K562 (cell line): ENCODE measurements at regions not wholly inside any gene's neighbourhood (a gene's known extent, or its start where the extent isn't known, plus 50 kb on each side); places are given as distances from the start of the nearest gene placed in this dataset.

Experiments
- ATAC-seq: fragments of 200-7000 bp; cut with Tn5 transposase; 3 replicates; pipeline ENCODE4 v1.9.1; 2020; ENCODE audit warnings: moderate library complexity
- BruUV-seq: library from RNA; stranded (reverse); fragments of 400-500 nt; replicated peaks from 2 replicates; lab custom pipeline; 2021; lab: Mats Ljungman, UMichigan
- CTCF ChIA-PET: fragments of 300-600 bp; formaldehyde crosslinking; extraction: SDS; loops from one replicate; lab custom pipeline; 2021; ENCODE audit warnings: low intra/inter-chr PET ratio; lab: Yijun Ruan, JAX
- POLR2A ChIA-PET: fragments of 300-600, 350-650 bp; sonication (Branson Sonifier 250); formaldehyde crosslinking; extraction: SDS; loops from one replicate; lab custom pipeline; 2021; ENCODE audit warnings: antibody characterized with exemption, inconsistent platforms; lab: Yijun Ruan, JAX
- DNase-seq, 4 experiments: peaks; one replicate each; pipeline versions ENCODE4 v3.0.0 to v3.0.0-alpha.2; 2011 to 2018; ENCODE audit warnings: low spot score in 3 of 4, mixed read lengths in 3 of 4; ENCODE audit errors: extremely low read depth in 1 of 4
- FAIRE-seq: peaks from 2 replicates; lab custom pipeline; 2011; peaks lifted over from hg19 to GRCh38; lab: Jason Lieb, UNC
- H2AFZ ChIP-seq: 2 replicates; pipeline ENCODE4 v1.6.0; 2011; ENCODE audit warnings: low read depth, low read length, control low read depth, inconsistent platforms
- H3K27ac ChIP-seq: fragments of 200-600 bp; 3 replicates; pipeline ENCODE4 v1.8.0; 2011; ENCODE audit warnings: low read depth, mild to moderate bottlenecking, control low read depth, inconsistent platforms, low read length, moderate library complexity, mixed read lengths; ENCODE audit errors: extremely low read depth
- H3K27me3 ChIP-seq, 2 experiments: fragments of 300-600 bp in 1 of 2; 2 replicates in 1 of 2; 3 replicates in 1 of 2; pipeline versions ENCODE4 v1.6.0 to v1.8.0; 2011; ENCODE audit warnings: inconsistent platforms in 2 of 2, low read length in 2 of 2, mild to moderate bottlenecking in 1 of 2, mixed read lengths in 1 of 2, moderate library complexity in 1 of 2; ENCODE audit not compliant: control insufficient read depth in 2 of 2, insufficient read depth in 2 of 2
- H3K36me3 ChIP-seq: fragments of 300-600 bp; 3 replicates; pipeline ENCODE4 v1.8.0; 2011; ENCODE audit warnings: mild to moderate bottlenecking, low read length, inconsistent platforms; ENCODE audit not compliant: control insufficient read depth, insufficient read depth
- H3K4me1 ChIP-seq, 2 experiments: fragments of 200-600 bp in 1 of 2; replicated peaks in 1 of 2; 2 replicates in 1 of 2; 3 replicates in 1 of 2; pipeline versions ENCODE4 v1.5.1 to v1.8.0; 2011; ENCODE audit warnings: inconsistent platforms in 2 of 2, low read length in 2 of 2, mild to moderate bottlenecking in 1 of 2, mixed read lengths in 1 of 2, moderate library complexity in 1 of 2; ENCODE audit not compliant: control insufficient read depth in 2 of 2, insufficient read depth in 2 of 2
- H3K4me2 ChIP-seq: 2 replicates; pipeline ENCODE4 v1.6.1; 2011; ENCODE audit warnings: low read length, control low read depth, inconsistent platforms, mixed read lengths; ENCODE audit not compliant: insufficient read depth
- H3K4me3 ChIP-seq: fragments of 200-600 bp; sonication (generic), shearing (Covaris generic); 2 replicates; pipeline ENCODE4 v1.5.1; 2016; ENCODE audit warnings: control low read depth, inconsistent platforms
- H3K79me2 ChIP-seq: fragments of 200-600 bp; 3 replicates; pipeline ENCODE4 v1.8.0; 2011; ENCODE audit warnings: low read length, inconsistent platforms; ENCODE audit not compliant: control insufficient read depth, insufficient read depth
- H3K9ac ChIP-seq, 2 experiments: 2 replicates each; pipeline versions ENCODE4 v1.6.0 to v1.6.1; 2011; ENCODE audit warnings: low read depth in 2 of 2, low read length in 2 of 2, control low read depth in 1 of 2, inconsistent platforms in 1 of 2, mild to moderate bottlenecking in 1 of 2, mixed read lengths in 1 of 2; ENCODE audit not compliant: insufficient read depth in 1 of 2
- H3K9me1 ChIP-seq: one replicate; pipeline ENCODE4 v1.6.0; 2011; ENCODE audit warnings: inconsistent platforms, mild to moderate bottlenecking, low read length, moderate library complexity; ENCODE audit not compliant: control insufficient read depth, insufficient read depth
- H3K9me3 ChIP-seq: replicated peaks from 2 replicates; pipeline ENCODE4 v1.5.1; 2011; ENCODE audit warnings: low read depth, low read length, inconsistent platforms; ENCODE audit not compliant: control insufficient read depth, insufficient read depth
- H4K20me1 ChIP-seq: replicated peaks from 2 replicates; pipeline ENCODE4 v1.6.1; 2011; ENCODE audit warnings: low read length, inconsistent platforms, mixed read lengths; ENCODE audit not compliant: control insufficient read depth, insufficient read depth
- CBX1 ChIP-seq: sonication (generic); IDR thresholded peaks from 2 replicates; pipeline ENCODE4 v1.6.1; 2016; ENCODE audit warnings: antibody characterized with exemption, low read depth, mild to moderate bottlenecking
- NKRF ChIP-seq: fragments of 450-650 bp; IDR thresholded peaks from 2 replicates; pipeline ENCODE4 v1.6.1; 2016; ENCODE audit warnings: borderline replicate concordance
- PKNOX1 ChIP-seq: fragments of 450-650 bp; IDR thresholded peaks from 2 replicates; pipeline ENCODE4 v1.6.1; 2016
- TAF1 ChIP-seq: IDR thresholded peaks from 2 replicates; pipeline ENCODE4 v1.6.1; 2011; ENCODE audit warnings: mild to moderate bottlenecking, low read length, moderate library complexity; ENCODE audit not compliant: insufficient read depth, control insufficient read depth, severe bottlenecking; ENCODE audit errors: extremely low read depth
- ZBED1 ChIP-seq: IDR thresholded peaks from 2 replicates; pipeline ENCODE4 v1.6.1; 2014
- ZNF184 ChIP-seq: sonication (generic); formaldehyde crosslinking; IDR thresholded peaks from 2 replicates; pipeline ENCODE4 v1.5.0; 2020; ENCODE audit warnings: missing genetic modification reagents
- ZNF253 ChIP-seq: fragments of 250-450 bp; sonication (Bioruptor Pico); conservative IDR thresholded peaks from 2 replicates; pipeline ENCODE4 v1.6.1; 2021; ENCODE audit warnings: mild to moderate bottlenecking
- WGBS: fragments of 100-300 bp; shearing (Covaris generic); methylation state at CpG from one replicate; pipeline ENCODE4 v1.1.6; 2016; ENCODE audit warnings: low coverage, mixed read lengths; ENCODE audit not compliant: insufficient coverage; ENCODE audit errors: missing lambda C conversion rate; 5-methylcytosine and 5-hydroxymethylcytosine counted together
- in situ Hi-C: fragments of 300-500 bp; cut with MboI; formaldehyde crosslinking; loops from 4 replicates; pipeline ENCODE4 v1.15.0; 2018; ENCODE audit warnings: inconsistent platforms, mixed read lengths
- intact Hi-C: fragments of 100-400 bp; cut with micrococcal nuclease; formaldehyde crosslinking; loops from 2 replicates; pipeline ENCODE4 v1.14.2; 2022

- Histone ChIP-seq H3K27ac (no peak overlapping the region), H3K4me1 (no peaks in the 10 kb centered on the region), H3K9me1 (no peaks in the 10 kb centered on the region), H3K9me3 (no peaks in the 10 kb centered on the region), H3K4me3 (no peak overlapping the region), H3K9ac (no peak overlapping the region), H4K20me1 (no peaks in the 10 kb centered on the region), H3K36me3 (no peaks in the 10 kb centered on the region), H3K79me2 (no peaks in the 10 kb centered on the region), H3K4me2 (no peak overlapping the region), H2AFZ (no peak overlapping the region), H3K27me3 (no peaks in the 10 kb centered on the region)
- intact Hi-C loops (no loop called here), in situ Hi-C loops (no loop called here)
- CTCF ChIA-PET: no interaction called here
- 0% methylated on average over 4 of the region's 4 CpGs for whole genome bisulfite sequencing
- DNase-seq (no peak), ATAC-seq (no peak), FAIRE-seq (no peak)
- no TSS peak for BruUV-seq
- POLR2A ChIA-PET: no interaction called here
- TF ChIP-seq PKNOX1: no peak
Measured at GRCh38 chr17:13787636-13788035, 185.9 kb upstream of the HS3ST3A1 start.

GRCh38 chr17:13788385-13788784 is 186.7 kb upstream of the HS3ST3A1 start:
- POLR2A ChIA-PET: no interaction called here
- H3K36me3 ChIP-seq: no peaks in the 10 kb centered on the region
- no peaks in the 10 kb centered on the region for H3K9me1 ChIP-seq
- ATAC-seq (no peak), DNase-seq (no peak), FAIRE-seq (no peak)
- TF ChIP-seq TAF1 (no peak), ZNF184 (CRISPR knock-in tag) (no peak), NKRF (no peak), CBX1 (no peak), ZBED1 (no peak), ZNF253 (CRISPR knock-in tag) (no peak)
- no peak overlapping the region for H3K4me2 ChIP-seq
- H3K79me2 ChIP-seq: no peaks in the 10 kb centered on the region
- no peaks in the 10 kb centered on the region for H4K20me1 ChIP-seq
- in situ Hi-C loops: no loop called here
- intact Hi-C loops: no loop called here
- 0% methylated on average over 2 of the region's 2 CpGs for WGBS
- CTCF ChIA-PET: no interaction called here
- H3K4me3 ChIP-seq: no peak overlapping the region
- H3K4me1 ChIP-seq: no peaks in the 10 kb centered on the region
- BruUV-seq: no TSS peak
- H3K9me3 ChIP-seq: no peaks in the 10 kb centered on the region
- no peak overlapping the region for H3K27ac ChIP-seq
- H3K27me3 ChIP-seq: no peaks in the 10 kb centered on the region
- no peak overlapping the region for H2AFZ ChIP-seq
- H3K9ac ChIP-seq: no peak overlapping the region
